Renal cortical epithelial cell (primary cell): ENCODE measurements at regions not wholly inside any gene's neighbourhood (a gene's known extent, or its start where the extent isn't known, plus 50 kb on each side); places are given as distances from the start of the nearest gene placed in this dataset.
"Not testable (repeated sequence)": the region's sequence is repeated elsewhere in the genome, so short reads cannot be mapped to it uniquely, and the experiment has no call there.

ENCODE experiments used
- DNase-seq: peaks from one replicate; pipeline ENCODE4 v3.0.0-alpha.2; 2011; ENCODE audit warnings: low read depth

DNA sequence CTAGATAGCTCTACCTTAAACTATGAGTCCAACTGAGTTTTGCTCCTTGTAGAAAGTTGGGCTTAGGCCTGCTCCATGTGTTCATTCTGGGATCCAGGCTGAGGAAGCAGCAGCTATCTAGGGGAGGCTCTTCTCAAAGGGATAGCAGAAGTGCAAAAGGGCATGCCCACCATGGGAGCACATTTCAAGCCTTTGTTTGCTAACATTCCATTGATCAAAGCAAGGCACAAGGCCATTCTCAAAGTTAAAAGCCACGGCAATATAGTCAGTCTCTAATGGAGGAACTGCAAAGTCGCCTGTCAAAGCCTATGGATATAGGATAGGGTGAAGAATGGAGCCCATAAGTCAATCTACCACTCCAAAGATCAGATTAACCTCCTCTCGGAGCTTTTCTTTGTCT is 488.1 kb upstream of the ARX start:
- DNase-seq: no peak

GRCh38 chrX:25507801-25508200 is 492.0 kb upstream of the ARX start:
- DNase-seq: no peak

GRCh38 chrX:25519258-25519657 is 503.5 kb upstream of the ARX start:
- no peak for DNase-seq

GRCh38 chrX:25522443-25523010 is 506.8 kb upstream of the ARX start:
- not testable (repeated sequence) for DNase-seq

DNA sequence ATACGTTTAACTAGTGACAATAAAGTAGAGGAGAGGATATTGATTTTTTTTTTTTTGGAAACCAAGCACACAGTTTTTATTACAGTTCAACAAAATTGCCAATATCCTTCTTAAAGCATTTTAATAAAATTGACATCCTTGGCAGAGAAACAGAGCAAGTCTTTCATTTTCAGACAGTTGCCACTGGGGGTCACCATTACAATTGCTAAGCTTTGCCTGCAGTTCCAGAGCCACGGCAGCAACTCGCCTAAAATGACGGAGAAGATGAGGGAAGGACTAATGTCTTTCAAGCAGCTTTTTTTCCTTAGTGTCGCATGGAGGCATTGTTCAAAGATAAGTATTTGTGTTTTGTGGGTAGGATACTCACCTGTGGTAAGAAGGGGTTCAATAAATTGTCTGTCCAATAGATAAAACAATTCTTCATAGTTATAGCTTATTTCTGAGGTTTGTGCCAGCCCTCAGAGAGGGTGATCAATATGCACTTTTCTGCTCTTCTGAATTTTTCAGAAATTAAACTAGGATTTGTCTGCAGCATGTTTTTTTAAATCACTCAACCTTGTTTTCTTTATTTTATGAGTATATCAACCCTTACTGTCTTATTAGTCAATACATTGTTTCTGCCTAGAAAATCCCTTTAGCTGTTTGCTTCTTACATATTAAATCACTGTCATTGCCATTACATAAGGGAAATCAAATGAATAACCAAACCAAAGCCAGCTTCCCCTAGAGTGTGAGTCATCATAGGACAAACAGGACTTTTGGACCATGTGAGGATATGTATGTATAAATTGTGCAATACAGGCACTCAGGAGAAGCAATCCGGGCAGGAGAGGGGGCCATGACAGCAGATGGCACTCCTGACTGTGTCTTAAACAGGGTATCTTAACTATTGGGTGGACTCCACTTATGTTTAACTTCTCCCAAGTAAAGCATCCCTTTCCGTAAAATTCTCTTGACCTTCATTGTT is 508.1 kb upstream of the ARX start:
- peak; percentile 72 for DNase-seq

DNA sequence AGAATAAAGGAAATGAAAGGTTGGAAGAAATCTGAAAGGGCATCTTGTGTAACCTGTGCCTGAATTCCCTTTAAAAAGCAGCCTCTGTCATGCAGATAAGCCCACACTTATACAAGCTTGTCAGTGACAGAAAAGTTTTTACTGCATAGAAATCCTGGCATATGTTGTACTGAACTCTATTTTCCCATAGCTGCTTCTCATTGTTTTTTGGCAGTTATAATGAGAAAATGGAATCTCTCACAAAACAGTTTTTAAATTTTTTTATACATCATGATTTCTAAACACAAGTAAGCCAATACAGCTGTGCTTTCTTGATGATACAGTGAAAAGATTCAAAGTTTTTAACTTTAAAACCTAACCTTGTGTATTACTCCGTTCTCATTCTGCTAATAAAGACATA is 511.4 kb upstream of the ARX start:
- no peak for DNase-seq

GRCh38 chrX:25527596-25527995 is 511.8 kb upstream of the ARX start:
- no peak for DNase-seq

GRCh38 chrX:25531096-25531495 is 515.3 kb upstream of the ARX start:
- peak; percentile 12 for DNase-seq

GRCh38 chrX:25534091-25534490 is 518.3 kb upstream of the ARX start:
- no peak for DNase-seq

DNA sequence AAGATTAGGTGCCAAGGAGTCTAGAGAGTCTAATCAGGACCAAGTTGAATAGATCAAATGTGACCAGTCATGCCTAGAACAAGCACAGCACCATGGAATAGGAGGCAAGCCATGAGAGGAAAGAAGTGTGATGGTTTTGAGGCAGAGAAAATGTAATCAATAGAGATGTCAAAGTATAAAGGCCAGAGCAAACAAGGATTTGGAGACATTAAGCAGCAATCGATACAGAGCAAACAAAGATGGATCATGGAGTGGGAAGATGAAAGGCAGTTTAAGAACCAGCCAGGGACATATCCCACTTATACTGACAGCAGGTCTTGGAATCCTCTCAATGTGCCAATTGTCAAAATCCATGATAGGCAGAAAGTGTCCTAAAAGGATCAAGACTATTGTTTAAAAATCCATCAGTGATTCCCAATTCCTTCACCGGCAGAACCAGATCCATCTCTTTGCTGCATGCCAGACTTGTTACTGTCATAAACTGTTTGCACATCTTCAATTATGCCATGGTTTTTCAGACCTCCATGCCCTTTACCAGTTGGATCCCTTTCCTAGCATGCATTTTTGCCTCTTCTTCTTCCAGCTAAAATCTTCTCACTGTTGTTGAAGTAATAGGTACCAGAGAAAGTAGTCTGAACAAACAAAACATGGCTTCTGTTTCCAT is 520.7 kb upstream of the ARX start:
- no peak for DNase-seq

DNA sequence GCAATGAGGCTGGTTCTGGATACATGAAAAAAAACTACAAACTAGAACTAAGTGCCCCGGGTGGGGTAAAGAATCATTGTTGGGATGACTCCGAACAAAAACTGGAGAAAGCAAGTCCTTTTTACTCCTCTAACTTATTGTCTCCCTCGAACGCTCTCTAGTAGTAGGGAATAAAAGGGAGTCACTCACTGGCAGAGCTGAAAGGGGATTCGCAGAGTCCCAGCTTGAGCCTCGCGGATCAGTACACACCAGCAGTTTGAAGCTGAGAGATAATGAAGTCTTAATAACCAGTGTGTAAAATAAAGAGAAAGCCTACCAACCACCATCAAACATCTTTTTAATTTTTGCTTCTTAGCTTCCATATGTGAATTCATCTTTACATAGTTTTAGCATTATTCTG is 521.9 kb upstream of the ARX start:
- DNase-seq: no peak

- DNase-seq: no peak
Observed at GRCh38 chrX:25544641-25545040, 528.9 kb upstream of the ARX start.

GRCh38 chrX:25548811-25549210 is 533.0 kb upstream of the ARX start:
- DNase-seq: no peak

- DNase-seq: no peak
Observed at GRCh38 chrX:25555521-25555920, 539.8 kb upstream of the ARX start.

- no peak for DNase-seq
Observed at GRCh38 chrX:25558137-25558536, 542.4 kb upstream of the ARX start.

- no peak for DNase-seq
Observed at GRCh38 chrX:25561190-25561589, 545.4 kb upstream of the ARX start.

DNA sequence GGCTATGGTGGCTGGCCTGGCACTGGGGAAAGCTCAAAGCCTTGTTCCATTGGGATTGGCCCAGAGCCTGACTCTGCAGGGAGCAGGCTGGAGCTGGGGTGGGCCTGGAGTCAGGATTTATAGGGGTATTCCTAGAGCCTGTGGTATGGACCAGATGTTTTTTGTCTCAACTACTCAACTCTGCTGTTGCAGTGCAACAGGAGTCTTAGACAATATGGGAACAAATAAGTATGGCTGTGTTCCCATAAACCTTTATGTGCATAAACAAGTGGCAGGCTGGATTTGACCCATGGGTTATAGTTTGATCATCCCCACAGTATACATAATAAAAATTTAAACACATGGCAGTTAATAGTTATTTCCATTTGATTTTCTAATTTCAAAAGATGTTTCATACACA is 557.9 kb upstream of the ARX start:
- DNase-seq: no peak

GRCh38 chrX:25596921-25597320 is 541.2 kb upstream of the MAGEB18 start:
- DNase-seq: no peak

- no peak for DNase-seq
Observed at GRCh38 chrX:25597551-25597950, 540.6 kb upstream of the MAGEB18 start.

DNA sequence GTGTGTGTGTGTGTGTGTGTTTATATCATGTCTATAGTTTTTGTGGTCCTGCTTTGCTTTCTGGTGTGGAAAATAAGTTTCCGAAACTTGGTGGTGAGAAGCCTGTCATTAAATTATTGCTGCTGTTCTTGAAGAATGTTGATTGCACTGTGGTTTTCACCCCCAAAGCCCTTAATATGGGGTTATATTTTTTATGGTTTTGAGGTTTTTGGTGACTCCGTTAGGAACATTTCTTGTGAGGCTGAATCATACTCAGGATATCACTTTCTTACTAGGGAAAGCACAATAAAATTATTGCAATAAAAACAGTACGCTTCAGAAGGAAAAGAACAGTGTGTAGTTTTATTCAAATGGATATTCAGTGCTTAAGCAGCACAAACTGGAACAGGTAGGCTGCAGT is 539.1 kb upstream of the MAGEB18 start:
- no peak for DNase-seq

GRCh38 chrX:25600776-25601175 is 537.4 kb upstream of the MAGEB18 start:
- DNase-seq: no peak

- no peak for DNase-seq
Observed at GRCh38 chrX:25601323-25601722, 536.8 kb upstream of the MAGEB18 start.

DNA sequence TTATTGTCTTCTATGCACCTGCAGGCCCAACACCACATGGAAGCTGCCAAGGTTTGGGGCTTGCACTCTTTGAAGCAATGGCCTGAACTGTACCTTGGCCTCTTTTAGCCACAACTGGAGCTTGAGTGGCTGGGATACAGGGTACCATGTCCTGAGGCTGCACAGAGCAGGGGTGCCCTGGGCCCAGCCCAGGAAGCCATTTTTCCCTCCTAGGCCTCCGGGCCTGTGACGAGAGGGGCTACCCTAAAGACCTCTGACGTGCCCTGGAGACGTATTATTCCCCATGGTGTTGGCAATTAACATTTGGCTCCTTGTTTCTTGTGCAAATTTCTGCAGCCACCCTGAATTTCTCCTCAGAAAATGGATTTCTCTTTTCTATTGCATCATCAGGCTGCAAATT is 519.9 kb upstream of the MAGEB18 start:
- no peak for DNase-seq
